H9 (cell line): ENCODE measurements at regions not wholly inside any gene's neighbourhood (a gene's known extent, or its start where the extent isn't known, plus 50 kb on each side); places are given as distances from the start of the nearest gene placed in this dataset.

Experiments
- DNase-seq: peaks from one replicate; pipeline ENCODE4 v3.0.0-alpha.2; 2017
- H2AFZ ChIP-seq: one replicate; pipeline ENCODE4 v1.6.1; 2013; ENCODE audit warnings: mild to moderate bottlenecking, low read length, control low read depth, moderate library complexity
- H2AK5ac ChIP-seq: 2 replicates; pipeline ENCODE4 v1.6.1; 2013; ENCODE audit warnings: low read length, control low read depth, mixed read lengths; ENCODE audit not compliant: insufficient read length
- H2BK120ac ChIP-seq: one replicate; pipeline ENCODE4 v1.6.1; 2013; ENCODE audit warnings: low read depth, mild to moderate bottlenecking, low read length, control low read depth, inconsistent platforms; ENCODE audit not compliant: poor library complexity, severe bottlenecking
- H2BK12ac ChIP-seq: 2 replicates; pipeline ENCODE4 v1.6.1; 2013; ENCODE audit warnings: low read length, control low read depth, mixed read lengths, low read depth; ENCODE audit not compliant: insufficient read length
- H2BK15ac ChIP-seq: 2 replicates; pipeline ENCODE4 v1.6.1; 2013; ENCODE audit warnings: low read depth, low read length, control low read depth
- H2BK20ac ChIP-seq: one replicate; pipeline ENCODE4 v1.6.1; 2013; ENCODE audit warnings: low read depth, mild to moderate bottlenecking, low read length, control low read depth, inconsistent platforms; ENCODE audit not compliant: poor library complexity, severe bottlenecking
- H2BK5ac ChIP-seq: 2 replicates; pipeline ENCODE4 v1.6.1; 2013; ENCODE audit warnings: low read length, control low read depth, mixed read lengths; ENCODE audit not compliant: insufficient read length
- H3K14ac ChIP-seq: 2 replicates; pipeline ENCODE4 v1.6.1; 2013; ENCODE audit warnings: low read length, control low read depth; ENCODE audit not compliant: insufficient read depth
- H3K18ac ChIP-seq: 2 replicates; pipeline ENCODE4 v1.6.1; 2013; ENCODE audit warnings: low read depth, mild to moderate bottlenecking, mixed read lengths, low read length, control low read depth; ENCODE audit not compliant: insufficient read length
- H3K23ac ChIP-seq: 2 replicates; pipeline ENCODE4 v1.6.1; 2013; ENCODE audit warnings: low read length, control low read depth, mixed read lengths, low read depth; ENCODE audit not compliant: insufficient read length
- H3K23me2 ChIP-seq: 2 replicates; pipeline ENCODE4 v1.6.1; 2013; ENCODE audit warnings: low read depth, mild to moderate bottlenecking, mixed read lengths, low read length, control low read depth; ENCODE audit not compliant: insufficient read length, poor library complexity, severe bottlenecking
- H3K27ac ChIP-seq: 2 replicates; pipeline ENCODE4 v1.5.1; 2013; ENCODE audit warnings: low read length, control low read depth, mixed read lengths, low read depth; ENCODE audit not compliant: insufficient read length
- H3K27me3 ChIP-seq: 2 replicates; pipeline ENCODE4 v1.6.1; 2013; ENCODE audit warnings: low read length, control low read depth, inconsistent platforms; ENCODE audit not compliant: insufficient read depth
- H3K4ac ChIP-seq: 2 replicates; pipeline ENCODE4 v1.6.1; 2013; ENCODE audit warnings: low read depth, mild to moderate bottlenecking, control low read depth, inconsistent platforms, low read length, moderate library complexity
- H3K4me1 ChIP-seq: 2 replicates; pipeline ENCODE4 v1.6.1; 2013; ENCODE audit warnings: low read length, control low read depth, inconsistent platforms; ENCODE audit not compliant: insufficient read depth
- H3K4me2 ChIP-seq: 2 replicates; pipeline ENCODE4 v1.6.1; 2013; ENCODE audit warnings: low read length, control low read depth, mixed read lengths; ENCODE audit not compliant: insufficient read length, insufficient read depth
- H3K56ac ChIP-seq: 2 replicates; pipeline ENCODE4 v1.6.1; 2013; ENCODE audit warnings: low read depth, mild to moderate bottlenecking, mixed read lengths, low read length, control low read depth; ENCODE audit not compliant: insufficient read length
- H3K79me1 ChIP-seq: 2 replicates; pipeline ENCODE4 v1.6.1; 2013; ENCODE audit warnings: low read depth, mild to moderate bottlenecking, moderate library complexity, low read length, control low read depth, inconsistent platforms; ENCODE audit not compliant: insufficient read depth, poor library complexity, severe bottlenecking
- H3K79me2 ChIP-seq: 2 replicates; pipeline ENCODE4 v1.6.1; 2013; ENCODE audit warnings: low read length, control low read depth, inconsistent platforms; ENCODE audit not compliant: insufficient read depth
- H3K9ac ChIP-seq: 2 replicates; pipeline ENCODE4 v1.6.1; 2013; ENCODE audit warnings: low read length, control low read depth, mixed read lengths; ENCODE audit not compliant: insufficient read length; ENCODE audit errors: extremely low read depth
- H3K9me3 ChIP-seq: one replicate; pipeline ENCODE4 v1.6.1; 2013; ENCODE audit warnings: low read depth, low read length, inconsistent platforms; ENCODE audit not compliant: control insufficient read depth
- H3T11ph ChIP-seq: one replicate; pipeline ENCODE4 v1.6.1; 2013; ENCODE audit warnings: mild to moderate bottlenecking, low read length, control low read depth, inconsistent platforms
- H4K20me1 ChIP-seq: one replicate; pipeline ENCODE4 v1.6.1; 2013; ENCODE audit not compliant: control insufficient read depth, insufficient read length, insufficient read depth
- H4K5ac ChIP-seq: 2 replicates; pipeline ENCODE4 v1.6.1; 2013; ENCODE audit warnings: low read depth, mild to moderate bottlenecking, mixed read lengths, low read length, control low read depth; ENCODE audit not compliant: insufficient read length
- H4K8ac ChIP-seq: replicated peaks from 2 replicates; pipeline ENCODE4 v1.6.1; 2013; ENCODE audit warnings: low read length, control low read depth, mixed read lengths, low read depth; ENCODE audit not compliant: insufficient read length
- H4K91ac ChIP-seq: 2 replicates; pipeline ENCODE4 v1.6.1; 2013; ENCODE audit warnings: low read depth, mild to moderate bottlenecking, moderate library complexity, mixed read lengths, low read length, control low read depth; ENCODE audit not compliant: insufficient read length
- H3K27ac Mint-ChIP-seq, 3 experiments: 2 replicates in 2 of 3; 3 replicates in 1 of 3; pipeline ENCODE4 v1.8.0; 2020 to 2021; ENCODE audit warnings: mixed read lengths in 3 of 3, mild to moderate bottlenecking in 1 of 3, moderate library complexity in 1 of 3
- H3K27me3 Mint-ChIP-seq: 2 replicates; pipeline ENCODE4 v1.8.0; 2021; ENCODE audit warnings: low read depth, mild to moderate bottlenecking, moderate library complexity, mixed read lengths
- H3K36me3 Mint-ChIP-seq, 3 experiments: 2 replicates in 2 of 3; 3 replicates in 1 of 3; pipeline ENCODE4 v1.8.0; 2020 to 2021; ENCODE audit warnings: low read depth in 3 of 3, mixed read lengths in 3 of 3; ENCODE audit not compliant: insufficient read depth in 1 of 3
- H3K4me1 Mint-ChIP-seq, 2 experiments: 2 replicates each; pipeline ENCODE4 v1.8.0; 2020; ENCODE audit warnings: mixed read lengths in 2 of 2
- H3K4me3 Mint-ChIP-seq, 2 experiments: 2 replicates in 1 of 2; 3 replicates in 1 of 2; pipeline ENCODE4 v1.8.0; 2020 to 2021; ENCODE audit warnings: mild to moderate bottlenecking in 2 of 2, mixed read lengths in 2 of 2, moderate library complexity in 1 of 2
- H3K9me3 Mint-ChIP-seq, 2 experiments: 2 replicates in 1 of 2; 3 replicates in 1 of 2; pipeline ENCODE4 v1.8.0; 2020; ENCODE audit warnings: mild to moderate bottlenecking in 2 of 2, mixed read lengths in 2 of 2, moderate library complexity in 1 of 2
- CTCF ChIP-seq: fragments of 200-600 bp; sonication (generic); conservative IDR thresholded peaks from 3 replicates; pipeline ENCODE4 v1.8.0; 2021; ENCODE audit warnings: antibody characterized with exemption, mild to moderate bottlenecking
- WGBS: extraction: QIAGEN DNeasy Blood & Tissue Kit; methylation state at CpG from one replicate; pipeline ENCODE4 v1.1.7; 2013; ENCODE audit warnings: missing lambda C conversion rate, low lambda C conversion rate, mixed read lengths; ENCODE audit not compliant: insufficient read length; ENCODE audit errors: extremely low coverage; 5-methylcytosine and 5-hydroxymethylcytosine counted together

GRCh38 chr16:6218855-6219254, 1113.8 kb upstream of the RBFOX1 start:
- H4K91ac ChIP-seq, result no peak overlapping the region
- H3K9me3 Mint-ChIP-seq, result peaks cover 0 to 5% of the 10 kb centered on the region in 2 experiments; a peak in 3 of 5 replicates
- H4K8ac ChIP-seq, result no peak overlapping the region
- H3K27me3 ChIP-seq, result no peaks in the 10 kb centered on the region
- H4K5ac ChIP-seq, result no peak overlapping the region
- no peak overlapping the region for H2BK120ac ChIP-seq
- no peaks in the 10 kb centered on the region for H3K23me2 ChIP-seq
- no peak overlapping the region for H3K18ac ChIP-seq
- peaks cover 3% of the 10 kb centered on the region; the same call in 1 of the 2 replicates for H3K4me1 ChIP-seq
- no peaks in the 10 kb centered on the region; a peak in 1 of 7 replicates for H3K36me3 Mint-ChIP-seq
- H2BK12ac ChIP-seq, result no peak overlapping the region
- H3K79me2 ChIP-seq, result no peaks in the 10 kb centered on the region; the same call in 1 of the 2 replicates
- TF ChIP-seq CTCF, result no peak
- no peaks in the 10 kb centered on the region for H3K9me3 ChIP-seq
- no peak overlapping the region for H3K9ac ChIP-seq
- H3K4me1 Mint-ChIP-seq, result peaks cover 28 to 29% of the 10 kb centered on the region in 2 experiments
- H3K79me1 ChIP-seq, result no peaks in the 10 kb centered on the region
- DNase-seq, result no peak
- H3K4ac ChIP-seq, result no peak overlapping the region
- H3K27ac Mint-ChIP-seq, result no peak overlapping the region
- H3K56ac ChIP-seq, result no peak overlapping the region
- no peaks in the 10 kb centered on the region for H4K20me1 ChIP-seq
- no peak overlapping the region for H2BK5ac ChIP-seq
- H3K4me2 ChIP-seq, result no peak overlapping the region
- H2BK15ac ChIP-seq, result no peak overlapping the region
- H3K27ac ChIP-seq, result no peak overlapping the region
- no peak overlapping the region for H2AFZ ChIP-seq
- H3K14ac ChIP-seq, result no peak overlapping the region
- H2AK5ac ChIP-seq, result no peak overlapping the region
- no peak overlapping the region for H2BK20ac ChIP-seq
- H3K27me3 Mint-ChIP-seq, result peaks cover 3% of the 10 kb centered on the region
- no peak overlapping the region for H3K4me3 Mint-ChIP-seq
- no peak overlapping the region for H3K23ac ChIP-seq
- no peak overlapping the region for H3T11ph ChIP-seq
- no CpG with 5 or more reads among the region's 3 CpGs for WGBS
